ENCODE measurements at regions not wholly inside any gene's neighbourhood (a gene's known extent, or its start where the extent isn't known, plus 50 kb on each side); places are given as distances from the start of the nearest gene placed in this dataset.
"Not testable (repeated sequence)": the region's sequence is repeated elsewhere in the genome, so short reads cannot be mapped to it uniquely, and the experiment has no call there.

- Histone ChIP-seq H3K4me2 (ENCODE audit: low read length) (no peak overlapping the region), H3K9me2 (replicated peaks; ENCODE audit: low read length) (no peaks in the 10 kb centered on the region), H3K4me3 (ENCODE audit: low read length) (no peak overlapping the region), H4K20me1 (ENCODE audit: low read length) (no peaks in the 10 kb centered on the region), H2AFZ (ENCODE audit: low read length) (no peak overlapping the region), H3K9ac (ENCODE audit: low read length) (no peak overlapping the region), H3K36me3 (ENCODE audit: low read depth, low read length) (no peaks in the 10 kb centered on the region), H3F3A (ENCODE audit: low read length, unreplicated experiment) (no peaks in the 10 kb centered on the region), H3K9me3 (ENCODE audit: low read length) (no peaks in the 10 kb centered on the region), H3K4me1 (ENCODE audit: insufficient read depth, low read length) (no peaks in the 10 kb centered on the region), H3K27me3 (ENCODE audit: low read length) (peaks cover 21% of the 10 kb centered on the region), H3K27ac (ENCODE audit: low read length) (no peak overlapping the region), H3K79me2 (ENCODE audit: low read length) (no peaks in the 10 kb centered on the region)
- ChIA-PET POLR2A (ENCODE audit: unreplicated experiment) (no interaction called here), CTCF (no interaction called here)
- DNase-seq: no peak
- no TSS peak for BruUV-seq (replicated peaks)
- TF ChIP-seq EZH2phosphoT487 (IDR thresholded peaks at IDR 0.05; ENCODE audit: borderline replicate concordance, low read length): no peak
- TF ChIP-seq CTCF (conservative IDR thresholded peaks at IDR 0.05; ENCODE audit: low read depth, low read length): no peak
- TF ChIP-seq EZH2 (IDR thresholded peaks at IDR 0.05; ENCODE audit: low read length, unreplicated experiment): no peak
- no peak for ATAC-seq
- intact Hi-C loops (cut with micrococcal nuclease): no loop called here
Measured at GRCh38 chr5:2536632-2537377, 214.7 kb downstream of the IRX2 start.

- peaks cover 21% of the 10 kb centered on the region for H3K27me3 ChIP-seq (ENCODE audit: low read length)
- no peaks in the 10 kb centered on the region for H3K9me3 ChIP-seq (ENCODE audit: low read length)
- TF ChIP-seq EZH2 (IDR thresholded peaks at IDR 0.05; ENCODE audit: low read length, unreplicated experiment) (no peak), EZH2phosphoT487 (IDR thresholded peaks at IDR 0.05; ENCODE audit: borderline replicate concordance, low read length) (no peak), CTCF (conservative IDR thresholded peaks at IDR 0.05; ENCODE audit: low read depth, low read length) (no peak)
- DNase-seq (no peak), ATAC-seq (no peak)
- no peaks in the 10 kb centered on the region for H4K20me1 ChIP-seq (ENCODE audit: low read length)
- no peak overlapping the region for H3K4me2 ChIP-seq (ENCODE audit: low read length)
- ChIA-PET CTCF (no interaction called here), POLR2A (ENCODE audit: unreplicated experiment) (no interaction called here)
- H3K4me3 ChIP-seq (ENCODE audit: low read length): no peak overlapping the region
- BruUV-seq (replicated peaks): no TSS peak
- H3K4me1 ChIP-seq (ENCODE audit: insufficient read depth, low read length): no peaks in the 10 kb centered on the region
- H3F3A ChIP-seq (ENCODE audit: low read length, unreplicated experiment): no peaks in the 10 kb centered on the region
- no peaks in the 10 kb centered on the region for H3K79me2 ChIP-seq (ENCODE audit: low read length)
- H3K9me2 ChIP-seq (replicated peaks; ENCODE audit: low read length): no peaks in the 10 kb centered on the region
- H3K27ac ChIP-seq (ENCODE audit: low read length): no peak overlapping the region
- no peak overlapping the region for H3K9ac ChIP-seq (ENCODE audit: low read length)
- H3K36me3 ChIP-seq (ENCODE audit: low read depth, low read length): no peaks in the 10 kb centered on the region
- intact Hi-C loops (cut with micrococcal nuclease): no loop called here
- H2AFZ ChIP-seq (ENCODE audit: low read length): no peak overlapping the region
Measured at GRCh38 chr5:2534970-2535369, 216.5 kb downstream of the IRX2 start.

GRCh38 chr5:2534251-2534650, 217.2 kb downstream of the IRX2 start:
- Histone ChIP-seq H3K4me1 (ENCODE audit: insufficient read depth, low read length) (no peaks in the 10 kb centered on the region), H3K4me2 (ENCODE audit: low read length) (no peak overlapping the region), H3K79me2 (ENCODE audit: low read length) (no peaks in the 10 kb centered on the region), H3K27me3 (ENCODE audit: low read length) (peaks cover 21% of the 10 kb centered on the region), H3K9me2 (replicated peaks; ENCODE audit: low read length) (no peaks in the 10 kb centered on the region), H3F3A (ENCODE audit: low read length, unreplicated experiment) (no peaks in the 10 kb centered on the region), H3K4me3 (ENCODE audit: low read length) (no peak overlapping the region), H4K20me1 (ENCODE audit: low read length) (no peaks in the 10 kb centered on the region), H3K9me3 (ENCODE audit: low read length) (no peaks in the 10 kb centered on the region), H3K9ac (ENCODE audit: low read length) (no peak overlapping the region), H3K27ac (ENCODE audit: low read length) (no peak overlapping the region), H2AFZ (ENCODE audit: low read length) (no peak overlapping the region), H3K36me3 (ENCODE audit: low read depth, low read length) (no peaks in the 10 kb centered on the region)
- no peak for ATAC-seq
- intact Hi-C loops (cut with micrococcal nuclease): no loop called here
- ChIA-PET POLR2A (ENCODE audit: unreplicated experiment) (no interaction called here), CTCF (no interaction called here)
- TF ChIP-seq EZH2phosphoT487 (IDR thresholded peaks at IDR 0.05; ENCODE audit: borderline replicate concordance, low read length) (no peak), CTCF (conservative IDR thresholded peaks at IDR 0.05; ENCODE audit: low read depth, low read length) (no peak), EZH2 (IDR thresholded peaks at IDR 0.05; ENCODE audit: low read length, unreplicated experiment) (no peak)
- DNase-seq: no peak
- BruUV-seq (replicated peaks): no TSS peak

GRCh38 chr5:2533848-2534247, 217.6 kb downstream of the IRX2 start:
- H3F3A ChIP-seq (ENCODE audit: low read length, unreplicated experiment); H3K27ac ChIP-seq (ENCODE audit: low read length); H3K4me2 ChIP-seq (ENCODE audit: low read length); H2AFZ ChIP-seq (ENCODE audit: low read length); DNase-seq; H3K9me2 ChIP-seq (replicated peaks; ENCODE audit: low read length); H3K36me3 ChIP-seq (ENCODE audit: low read depth, low read length); H3K9ac ChIP-seq (ENCODE audit: low read length); H3K9me3 ChIP-seq (ENCODE audit: low read length); H3K4me1 ChIP-seq (ENCODE audit: insufficient read depth, low read length); POLR2A ChIA-PET (ENCODE audit: unreplicated experiment); CTCF ChIA-PET; ATAC-seq; intact Hi-C loops (cut with micrococcal nuclease); BruUV-seq (replicated peaks); H3K79me2 ChIP-seq (ENCODE audit: low read length); H4K20me1 ChIP-seq (ENCODE audit: low read length); H3K4me3 ChIP-seq (ENCODE audit: low read length): not testable (repeated sequence)
- peaks cover 21% of the 10 kb centered on the region for H3K27me3 ChIP-seq (ENCODE audit: low read length)
